Small intestine (tissue), 7 donors: ENCODE measurements at regions not wholly inside any gene's neighbourhood (a gene's known extent, or its start where the extent isn't known, plus 50 kb on each side); places are given as distances from the start of the nearest gene placed in this dataset.

Source experiments
- DNase-seq, 2 donors: peaks; one replicate each; pipeline versions ENCODE4 v3.0.0 to v3.0.0-alpha.2; 2013
- FAIRE-seq: peaks from 2 replicates; lab custom pipeline; 2012; peaks lifted over from hg19 to GRCh38; lab: Jason Lieb, UNC
- H3K27ac ChIP-seq, 3 donors: one replicate each; pipeline ENCODE4 v1.5.1; 2013; ENCODE audit warnings: low read length in 2 of 3, mild to moderate bottlenecking in 2 of 3, control low read depth in 1 of 3, inconsistent platforms in 1 of 3, low read depth in 1 of 3, moderate library complexity in 1 of 3
- H3K27me3 ChIP-seq, 3 donors: one replicate each; pipeline ENCODE4 v1.6.1; 2013; ENCODE audit warnings: low read length in 3 of 3, inconsistent platforms in 1 of 3; ENCODE audit not compliant: control insufficient read depth in 3 of 3, insufficient read depth in 3 of 3
- H3K36me3 ChIP-seq, 3 donors: one replicate each; pipeline ENCODE4 v1.6.1; 2013; ENCODE audit warnings: low read length in 3 of 3, inconsistent platforms in 1 of 3, low read depth in 1 of 3, mild to moderate bottlenecking in 1 of 3, moderate library complexity in 1 of 3; ENCODE audit not compliant: control insufficient read depth in 3 of 3, insufficient read depth in 2 of 3
- H3K4me1 ChIP-seq, 3 donors: one replicate each; pipeline ENCODE4 v1.6.1; 2013; ENCODE audit warnings: low read length in 2 of 3, inconsistent platforms in 1 of 3, low read depth in 1 of 3, mild to moderate bottlenecking in 1 of 3, moderate library complexity in 1 of 3; ENCODE audit not compliant: control insufficient read depth in 3 of 3, insufficient read depth in 2 of 3
- H3K4me3 ChIP-seq, 3 donors: one replicate each; pipeline ENCODE4 v1.5.1; 2013; ENCODE audit warnings: low read length in 3 of 3, control low read depth in 1 of 3, inconsistent platforms in 1 of 3, low read depth in 1 of 3, mild to moderate bottlenecking in 1 of 3, moderate library complexity in 1 of 3
- H3K9me3 ChIP-seq, 2 donors: one replicate each; pipeline ENCODE4 v1.6.1; 2013; ENCODE audit warnings: low read depth in 1 of 2, low read length in 1 of 2; ENCODE audit not compliant: control insufficient read depth in 2 of 2, insufficient read depth in 1 of 2
- WGBS, 3 donors: extraction: QIAGEN DNeasy Blood & Tissue Kit; methylation state at CpG; one replicate each; pipeline ENCODE4 v1.1.7; 2013; 5-methylcytosine and 5-hydroxymethylcytosine counted together
- donor health status: healthy with polysubstance abuse.
- donor health status: control.
- donor health status: control.
- donor health status: Bipolar disorder and iron deficiency.
- donor health status: healthy.

GRCh38 chr1:79682478-79682877 is 675.9 kb upstream of the ADGRL4 start:
- Histone ChIP-seq H3K9me3 (no peaks in the 10 kb centered on the region), H3K36me3 (no peaks in the 10 kb centered on the region), H3K27me3 (no peaks in the 10 kb centered on the region), H3K4me3 (no peak overlapping the region), H3K4me1 (no peaks in the 10 kb centered on the region), H3K27ac (no peak overlapping the region)
- DNase-seq (no peak), FAIRE-seq (peak; percentile 77)
- WGBS, 3 donors, result 83 to 89% (median 88%) methylated on average over 1 of the region's 1 CpG

- H3K36me3 ChIP-seq, result no peaks in the 10 kb centered on the region
- H3K27ac ChIP-seq, result no peak overlapping the region
- FAIRE-seq (no peak), DNase-seq (no peak)
- H3K27me3 ChIP-seq, result no peaks in the 10 kb centered on the region
- no peaks in the 10 kb centered on the region for H3K9me3 ChIP-seq
- no peak overlapping the region for H3K4me3 ChIP-seq
- no peaks in the 10 kb centered on the region for H3K4me1 ChIP-seq
Measured at GRCh38 chr1:79681382-79681781, 674.9 kb upstream of the ADGRL4 start.

GRCh38 chr1:79679916-79680315 is 673.4 kb upstream of the ADGRL4 start:
- FAIRE-seq (no peak), DNase-seq (no peak)
- no peak overlapping the region for H3K27ac ChIP-seq
- H3K36me3 ChIP-seq, result no peaks in the 10 kb centered on the region
- no peak overlapping the region for H3K4me3 ChIP-seq
- H3K9me3 ChIP-seq, result no peaks in the 10 kb centered on the region
- H3K27me3 ChIP-seq, result no peaks in the 10 kb centered on the region
- H3K4me1 ChIP-seq, result no peaks in the 10 kb centered on the region

GRCh38 chr1:79667848-79668696 is 661.5 kb upstream of the ADGRL4 start:
- DNase-seq (peak in 1 of 2 donors; percentile 36), FAIRE-seq (no peak)
- no peaks in the 10 kb centered on the region for H3K36me3 ChIP-seq
- peaks cover 0 to 2% of the 10 kb centered on the region in 2 donors for H3K9me3 ChIP-seq
- no peaks in the 10 kb centered on the region for H3K4me1 ChIP-seq
- H3K27ac ChIP-seq, result no peak overlapping the region
- no peaks in the 10 kb centered on the region for H3K27me3 ChIP-seq
- no peak overlapping the region for H3K4me3 ChIP-seq
- WGBS, 3 donors, result 49 to 70% (median 51%) methylated on average over 3 of the region's 3 CpGs

- WGBS, 3 donors, result 94 to 95% (median 94%) methylated on average over 2 of the region's 2 CpGs
- no peak overlapping the region for H3K27ac ChIP-seq
- H3K4me1 ChIP-seq, result no peaks in the 10 kb centered on the region
- FAIRE-seq, result no peak
- no peak overlapping the region for H3K4me3 ChIP-seq
- DNase-seq, result no peak
- no peaks in the 10 kb centered on the region for H3K36me3 ChIP-seq
- peaks cover 0 to 2% of the 10 kb centered on the region in 2 donors for H3K9me3 ChIP-seq
- no peaks in the 10 kb centered on the region for H3K27me3 ChIP-seq
Measured at GRCh38 chr1:79667166-79667565, 660.6 kb upstream of the ADGRL4 start.

- FAIRE-seq (no peak), DNase-seq (no peak)
- no peaks in the 10 kb centered on the region for H3K4me1 ChIP-seq
- peaks cover 0 to 2% of the 10 kb centered on the region in 2 donors for H3K9me3 ChIP-seq
- no peak overlapping the region for H3K4me3 ChIP-seq
- 46 to 64% (median 48%) methylated on average over 2 of the region's 2 CpGs for WGBS, 3 donors
- H3K27me3 ChIP-seq, result no peaks in the 10 kb centered on the region
- H3K27ac ChIP-seq, result no peak overlapping the region
- H3K36me3 ChIP-seq, result no peaks in the 10 kb centered on the region
Measured at GRCh38 chr1:79663916-79664315, 657.4 kb upstream of the ADGRL4 start.

- Histone ChIP-seq H3K27me3 (no peaks in the 10 kb centered on the region), H3K36me3 (no peaks in the 10 kb centered on the region), H3K4me1 (no peaks in the 10 kb centered on the region), H3K4me3 (no peak overlapping the region), H3K9me3 (no peaks in the 10 kb centered on the region), H3K27ac (no peak overlapping the region)
- 57 to 66% (median 62%) methylated on average over 1 of the region's 1 CpG for WGBS, 3 donors
- FAIRE-seq, result no peak
- no peak for DNase-seq
Measured at GRCh38 chr1:79662596-79662995, 656.1 kb upstream of the ADGRL4 start.

GRCh38 chr1:79660129-79660528 is 653.6 kb upstream of the ADGRL4 start:
- DNase-seq (no peak), FAIRE-seq (no peak)
- Histone ChIP-seq H3K27me3 (no peaks in the 10 kb centered on the region), H3K4me3 (no peak overlapping the region), H3K4me1 (no peaks in the 10 kb centered on the region), H3K27ac (no peak overlapping the region), H3K9me3 (no peaks in the 10 kb centered on the region), H3K36me3 (no peaks in the 10 kb centered on the region)
- WGBS, 3 donors, result 61 to 78% (median 64%) methylated on average over 2 of the region's 2 CpGs
